Endothelial cell (in vitro differentiated cells): ENCODE measurements at regions not wholly inside any gene's neighbourhood (a gene's known extent, or its start where the extent isn't known, plus 50 kb on each side); places are given as distances from the start of the nearest gene placed in this dataset.
A peak's percentile ranks its signal among the peaks of the same experiment; 100 is the strongest.

Experiments used
- DNase-seq: peaks from one replicate; pipeline ENCODE4 v3.0.0; 2021; ENCODE audit warnings: low spot score
- H3K27ac Mint-ChIP-seq: one replicate; pipeline ENCODE4 v1.8.0; 2021; ENCODE audit warnings: mixed read lengths, inconsistent platforms; ENCODE audit not compliant: unreplicated experiment
- H3K27me3 Mint-ChIP-seq: one replicate; pipeline ENCODE4 v1.8.0; 2021; ENCODE audit warnings: mild to moderate bottlenecking, moderate library complexity, mixed read lengths, inconsistent platforms; ENCODE audit not compliant: unreplicated experiment
- H3K36me3 Mint-ChIP-seq: one replicate; pipeline ENCODE4 v1.8.0; 2021; ENCODE audit warnings: mild to moderate bottlenecking, low read depth, mixed read lengths, inconsistent platforms; ENCODE audit not compliant: unreplicated experiment
- H3K4me1 Mint-ChIP-seq: one replicate; pipeline ENCODE4 v1.8.0; 2021; ENCODE audit warnings: mild to moderate bottlenecking, mixed read lengths, inconsistent platforms; ENCODE audit not compliant: unreplicated experiment
- H3K4me3 Mint-ChIP-seq: one replicate; pipeline ENCODE4 v1.8.0; 2021; ENCODE audit warnings: mild to moderate bottlenecking, mixed read lengths, inconsistent platforms; ENCODE audit not compliant: unreplicated experiment
- H3K9me3 Mint-ChIP-seq: one replicate; pipeline ENCODE4 v1.8.0; 2021; ENCODE audit warnings: mixed read lengths, inconsistent platforms; ENCODE audit not compliant: unreplicated experiment
- TF ChIP-seq, protein P1 (sequence below): fragments of 200-600 bp; sonication (generic); IDR thresholded peaks from one replicate; pipeline ENCODE4 v1.5.0; 2021; ENCODE audit warnings: antibody characterized with exemption; ENCODE audit not compliant: unreplicated experiment

DNA sequence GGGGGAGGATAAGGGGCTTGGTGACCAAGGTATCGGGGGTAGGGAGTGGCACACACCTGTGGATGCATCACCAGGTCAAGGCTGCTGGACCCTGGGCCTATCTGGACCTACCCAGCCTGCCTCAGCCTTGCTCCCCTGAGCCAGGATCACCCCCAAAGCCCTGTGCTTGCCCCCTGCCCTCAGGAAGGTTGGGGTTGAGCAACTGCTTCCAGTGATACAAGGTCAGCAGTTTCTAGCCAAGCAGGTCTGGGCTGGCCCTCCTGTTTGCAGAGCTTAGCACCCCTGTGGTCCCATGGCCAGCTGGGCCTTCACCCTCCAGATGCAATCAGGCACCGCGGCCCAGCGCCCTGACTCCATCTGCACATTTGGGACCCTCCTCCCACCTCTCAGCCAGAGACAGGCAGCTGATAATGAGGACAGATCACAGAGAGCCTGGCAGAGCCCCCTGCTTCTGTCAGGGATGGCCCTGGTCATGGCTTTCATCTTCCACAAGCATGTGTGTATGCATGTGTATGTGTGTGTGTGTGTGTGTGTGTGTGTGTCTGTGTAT, 154.6 kb downstream of the TFCP2L1 start:
- Mint-ChIP-seq H3K27me3 (peaks cover 13% of the 10 kb centered on the region), H3K27ac (no peak overlapping the region), H3K36me3 (peaks cover 8% of the 10 kb centered on the region), H3K4me3 (no peak overlapping the region), H3K9me3 (no peaks in the 10 kb centered on the region), H3K4me1 (peaks cover 8% of the 10 kb centered on the region)
- DNase-seq: no peak
- TF ChIP-seq, protein P1, sequence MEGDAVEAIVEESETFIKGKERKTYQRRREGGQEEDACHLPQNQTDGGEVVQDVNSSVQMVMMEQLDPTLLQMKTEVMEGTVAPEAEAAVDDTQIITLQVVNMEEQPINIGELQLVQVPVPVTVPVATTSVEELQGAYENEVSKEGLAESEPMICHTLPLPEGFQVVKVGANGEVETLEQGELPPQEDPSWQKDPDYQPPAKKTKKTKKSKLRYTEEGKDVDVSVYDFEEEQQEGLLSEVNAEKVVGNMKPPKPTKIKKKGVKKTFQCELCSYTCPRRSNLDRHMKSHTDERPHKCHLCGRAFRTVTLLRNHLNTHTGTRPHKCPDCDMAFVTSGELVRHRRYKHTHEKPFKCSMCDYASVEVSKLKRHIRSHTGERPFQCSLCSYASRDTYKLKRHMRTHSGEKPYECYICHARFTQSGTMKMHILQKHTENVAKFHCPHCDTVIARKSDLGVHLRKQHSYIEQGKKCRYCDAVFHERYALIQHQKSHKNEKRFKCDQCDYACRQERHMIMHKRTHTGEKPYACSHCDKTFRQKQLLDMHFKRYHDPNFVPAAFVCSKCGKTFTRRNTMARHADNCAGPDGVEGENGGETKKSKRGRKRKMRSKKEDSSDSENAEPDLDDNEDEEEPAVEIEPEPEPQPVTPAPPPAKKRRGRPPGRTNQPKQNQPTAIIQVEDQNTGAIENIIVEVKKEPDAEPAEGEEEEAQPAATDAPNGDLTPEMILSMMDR: no peak

DNA sequence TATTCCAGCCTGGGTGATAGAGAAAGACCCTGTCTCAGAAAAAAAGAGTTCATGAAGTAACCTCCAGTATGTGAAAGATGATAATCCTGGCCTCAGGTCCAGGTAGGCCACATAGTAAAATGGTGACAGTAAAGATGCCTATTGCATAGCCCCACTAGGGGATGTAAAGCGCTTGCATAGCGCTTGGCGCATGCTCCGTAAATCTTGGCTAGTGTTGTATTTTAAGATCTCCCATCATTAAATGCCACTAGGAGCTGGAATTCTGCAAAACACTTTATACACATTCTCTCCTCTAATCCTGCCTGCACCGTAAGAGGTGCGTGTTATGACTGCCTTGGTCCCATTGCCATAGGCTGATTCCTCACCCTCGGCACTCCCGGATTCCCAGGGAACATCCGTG, 153.6 kb downstream of the TFCP2L1 start:
- no peak for DNase-seq
- Mint-ChIP-seq H3K4me1 (peaks cover 8% of the 10 kb centered on the region), H3K27ac (no peak overlapping the region), H3K27me3 (peaks cover 11% of the 10 kb centered on the region), H3K4me3 (no peak overlapping the region), H3K36me3 (peaks cover 8% of the 10 kb centered on the region), H3K9me3 (no peaks in the 10 kb centered on the region)
- TF ChIP-seq, protein P1: no peak

DNA sequence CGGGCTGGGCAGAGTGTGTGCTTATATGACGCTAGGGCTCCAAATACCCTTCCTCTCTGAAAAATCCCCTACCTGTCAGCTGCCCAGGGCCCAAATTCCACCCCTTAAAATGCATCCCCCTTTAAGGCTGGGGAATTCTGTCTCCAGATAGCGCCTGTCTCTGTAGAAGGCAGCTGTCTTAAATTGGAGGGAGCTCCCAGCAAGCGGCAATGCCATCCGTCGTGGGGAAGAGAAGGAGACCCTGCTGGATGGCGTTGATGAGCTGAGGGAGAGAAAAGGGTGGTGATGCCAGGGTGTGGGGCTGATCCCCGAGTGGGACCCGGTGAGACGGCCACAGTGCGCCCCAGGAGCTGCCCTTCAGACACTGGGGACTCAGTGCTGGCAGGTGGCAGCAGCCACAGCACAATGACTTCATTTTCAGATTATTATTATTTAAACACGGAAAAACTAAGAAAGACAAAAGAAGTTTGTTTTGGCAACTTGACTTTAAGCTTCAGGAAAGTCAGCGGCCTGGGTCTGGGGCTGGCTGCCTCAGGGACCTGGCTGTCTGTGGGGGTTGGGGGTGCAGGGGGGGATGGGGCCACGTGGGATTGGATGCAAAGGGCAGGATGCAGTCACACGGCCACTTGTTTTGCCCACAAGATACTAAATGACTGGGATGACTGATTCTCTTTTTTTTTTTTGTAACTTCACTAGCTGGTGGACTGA, 152.8 kb downstream of the TFCP2L1 start:
- Mint-ChIP-seq H3K4me3 (no peak overlapping the region), H3K27ac (no peak overlapping the region), H3K4me1 (peaks cover 8% of the 10 kb centered on the region), H3K9me3 (no peaks in the 10 kb centered on the region), H3K36me3 (peaks cover 8% of the 10 kb centered on the region), H3K27me3 (peaks cover 11% of the 10 kb centered on the region)
- DNase-seq: no peak
- TF ChIP-seq, protein P1: no peak

DNA sequence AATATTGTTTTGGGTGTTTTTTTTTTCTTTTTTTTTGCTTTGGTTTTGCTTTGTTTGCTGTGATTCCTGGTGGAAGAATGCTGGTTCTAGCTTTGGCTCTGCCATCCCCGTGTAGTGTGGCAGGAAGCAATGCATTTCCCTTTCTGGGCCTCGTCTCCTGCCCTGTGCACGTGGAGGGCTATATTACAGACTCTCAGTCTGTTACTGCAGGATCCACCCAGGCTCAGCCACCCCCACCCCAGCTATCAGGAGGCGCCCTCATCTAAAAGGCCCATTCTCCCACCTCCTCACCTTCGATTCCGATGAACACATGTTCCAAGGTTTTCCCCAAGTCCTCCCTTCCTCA, 152.3 kb downstream of the TFCP2L1 start:
- Mint-ChIP-seq H3K4me1 (peaks cover 8% of the 10 kb centered on the region), H3K9me3 (no peaks in the 10 kb centered on the region), H3K36me3 (peaks cover 8% of the 10 kb centered on the region), H3K27me3 (peaks cover 11% of the 10 kb centered on the region), H3K27ac (no peak overlapping the region), H3K4me3 (no peak overlapping the region)
- no peak for DNase-seq
- TF ChIP-seq, protein P1: no peak

DNA sequence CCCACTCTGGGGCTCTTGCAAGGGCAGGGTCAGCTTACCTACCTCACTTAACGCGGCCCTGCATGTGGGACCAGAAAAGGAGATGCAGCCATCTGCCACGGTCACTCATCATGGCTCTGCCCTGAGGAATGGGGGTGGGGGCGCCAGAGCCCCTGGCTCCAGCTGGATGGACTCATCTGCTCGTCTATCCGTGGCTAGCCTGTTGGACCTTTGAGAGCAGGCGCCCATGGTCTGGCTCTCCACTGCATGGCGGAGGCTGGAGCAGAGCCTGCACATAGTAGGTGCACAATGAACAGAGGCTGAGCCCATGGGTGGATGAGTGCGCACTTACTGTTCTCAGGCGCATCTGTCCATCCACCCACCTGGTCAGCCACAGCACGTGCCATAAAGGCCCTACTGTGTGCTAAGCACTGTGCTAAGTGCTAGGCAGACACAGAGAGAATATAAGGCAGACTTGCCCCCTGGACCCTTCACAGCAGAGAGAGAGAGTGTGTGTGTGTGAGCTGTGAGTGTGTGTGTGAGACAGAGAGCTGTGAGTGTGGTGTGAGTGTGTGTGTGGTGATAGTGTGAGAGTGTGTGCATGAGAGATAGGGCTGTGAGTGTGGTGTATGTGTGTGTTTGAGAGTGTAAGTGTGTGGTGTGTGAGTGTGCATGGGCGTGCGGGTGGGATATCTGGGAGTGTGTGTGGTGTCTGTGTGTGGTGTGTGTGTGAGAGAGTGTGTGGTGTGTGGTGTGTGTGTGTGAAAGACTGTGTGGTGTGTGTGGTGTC, 151.3 kb downstream of the TFCP2L1 start:
- TF ChIP-seq, protein P1: no peak
- Mint-ChIP-seq H3K4me3 (peak overlapping the region; percentile 9), H3K36me3 (peaks cover 8% of the 10 kb centered on the region), H3K27me3 (peaks cover 11% of the 10 kb centered on the region), H3K9me3 (no peaks in the 10 kb centered on the region), H3K27ac (no peak overlapping the region), H3K4me1 (peaks cover 8% of the 10 kb centered on the region)
- DNase-seq: no peak
